WERI-Rb-1 (cell line): ENCODE measurements at regions not wholly inside any gene's neighbourhood (a gene's known extent, or its start where the extent isn't known, plus 50 kb on each side); places are given as distances from the start of the nearest gene placed in this dataset.
A peak's percentile ranks its signal among the peaks of the same experiment; 100 is the strongest.

Source experiments
- DNase-seq: peaks from one replicate; pipeline ENCODE4 v3.0.0-alpha.2; 2020
- H3K27ac ChIP-seq: fragments of 250-450 bp; sonication (Bioruptor Pico); 2 replicates; pipeline ENCODE4 v1.5.1; 2020; ENCODE audit warnings: mild to moderate bottlenecking, moderate library complexity
- H3K27me3 ChIP-seq: fragments of 250-450 bp; sonication (Bioruptor Pico); 2 replicates; pipeline ENCODE4 v1.5.1; 2021; ENCODE audit warnings: mild to moderate bottlenecking, low read depth, moderate library complexity; ENCODE audit not compliant: insufficient read depth, severe bottlenecking
- H3K36me3 ChIP-seq: fragments of 250-450 bp; sonication (Bioruptor Pico); 2 replicates; pipeline ENCODE4 v1.5.1; 2020; ENCODE audit warnings: mild to moderate bottlenecking, moderate library complexity
- H3K4me3 ChIP-seq: 2 replicates; pipeline ENCODE4 v1.5.1; 2011; ENCODE audit warnings: low read depth, mild to moderate bottlenecking, control low read depth, low read length
- H3K9me3 ChIP-seq: fragments of 250-450 bp; sonication (Bioruptor Pico); 2 replicates; pipeline ENCODE4 v1.5.1; 2021; ENCODE audit warnings: mild to moderate bottlenecking, moderate library complexity; ENCODE audit not compliant: severe bottlenecking
- CTCF ChIP-seq: IDR thresholded peaks from 2 replicates; pipeline ENCODE4 v1.5.1; 2011; ENCODE audit warnings: low read depth, mild to moderate bottlenecking, control low read depth, inconsistent platforms, low read length

GRCh38 chr6:125508793-125509192 lies 207.0 kb upstream of the HDDC2 start:
- Histone ChIP-seq H3K4me3 (no peak overlapping the region), H3K36me3 (no peaks in the 10 kb centered on the region), H3K27ac (no peak overlapping the region), H3K27me3 (no peaks in the 10 kb centered on the region), H3K9me3 (no peaks in the 10 kb centered on the region)
- TF ChIP-seq CTCF = no peak
- no peak for DNase-seq

- DNase-seq = no peak
- H3K27me3 ChIP-seq = no peaks in the 10 kb centered on the region
- no peaks in the 10 kb centered on the region for H3K9me3 ChIP-seq
- H3K4me3 ChIP-seq = no peak overlapping the region
- H3K36me3 ChIP-seq = no peaks in the 10 kb centered on the region
- TF ChIP-seq CTCF = no peak
- H3K27ac ChIP-seq = no peak overlapping the region
Measured at GRCh38 chr6:125509477-125509876, 207.7 kb upstream of the HDDC2 start.

GRCh38 chr6:125510405-125510804 lies 208.6 kb upstream of the HDDC2 start:
- Histone ChIP-seq H3K9me3 (no peaks in the 10 kb centered on the region), H3K36me3 (no peaks in the 10 kb centered on the region), H3K27me3 (no peaks in the 10 kb centered on the region), H3K27ac (no peak overlapping the region), H3K4me3 (no peak overlapping the region)
- no peak for DNase-seq
- no peak for TF ChIP-seq CTCF

GRCh38 chr6:125511809-125512396 lies 210.1 kb upstream of the HDDC2 start:
- Histone ChIP-seq H3K27me3 (no peaks in the 10 kb centered on the region), H3K36me3 (no peaks in the 10 kb centered on the region), H3K4me3 (no peak overlapping the region), H3K9me3 (no peaks in the 10 kb centered on the region), H3K27ac (no peak overlapping the region)
- no peak for DNase-seq
- TF ChIP-seq CTCF = no peak

GRCh38 chr6:125512621-125513020 lies 210.9 kb upstream of the HDDC2 start:
- Histone ChIP-seq H3K27me3 (no peaks in the 10 kb centered on the region), H3K9me3 (no peaks in the 10 kb centered on the region), H3K4me3 (no peak overlapping the region), H3K36me3 (no peaks in the 10 kb centered on the region), H3K27ac (no peak overlapping the region)
- 0 out of 2 replicates have a peak, but pooled peaks have one; percentile 15 for TF ChIP-seq CTCF
- no peak for DNase-seq

GRCh38 chr6:125513978-125514377 lies 212.2 kb upstream of the HDDC2 start:
- H3K27me3 ChIP-seq = no peaks in the 10 kb centered on the region
- no peak overlapping the region for H3K4me3 ChIP-seq
- no peaks in the 10 kb centered on the region for H3K36me3 ChIP-seq
- H3K9me3 ChIP-seq = no peaks in the 10 kb centered on the region
- TF ChIP-seq CTCF = no peak
- H3K27ac ChIP-seq = no peak overlapping the region
- no peak for DNase-seq
